ENCODE measurements at regions not wholly inside any gene's neighbourhood (a gene's known extent, or its start where the extent isn't known, plus 50 kb on each side); places are given as distances from the start of the nearest gene placed in this dataset.
"Not testable (repeated sequence)": the region's sequence is repeated elsewhere in the genome, so short reads cannot be mapped to it uniquely, and the experiment has no call there.

DNA sequence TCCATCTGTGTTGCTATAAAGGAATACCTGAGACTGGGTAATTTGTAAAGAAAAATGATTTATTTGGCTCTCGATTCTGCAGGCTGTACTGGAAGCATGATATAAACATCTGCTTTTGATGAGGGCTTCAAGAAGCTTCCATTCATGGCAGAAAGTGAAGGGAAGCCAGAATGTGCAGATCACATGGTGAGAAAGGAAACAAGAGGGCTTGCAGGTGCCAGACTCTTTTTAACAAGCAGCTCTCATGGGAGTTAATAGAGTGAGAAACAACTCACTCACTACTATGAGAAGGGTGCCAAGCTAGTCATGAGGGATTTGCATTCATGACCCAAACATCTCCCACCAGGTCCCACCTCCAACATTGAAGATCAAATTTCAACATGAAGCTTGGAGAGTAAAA is 247.2 kb downstream of the ZIC4 start:
- H3K27me3 ChIP-seq (replicated peaks; ENCODE audit: insufficient read depth): no peaks in the 10 kb centered on the region
- peaks cover 3% of the 10 kb centered on the region for H3K9me3 ChIP-seq (ENCODE audit: low read depth)
- 0% methylated on average over 1 of the region's 1 CpG for WGBS, 2 experiments (ENCODE audit: low coverage in 1 of 2, low lambda C conversion rate in 2 of 2, missing lambda C conversion rate in 2 of 2)
- TF ChIP-seq EZH2phosphoT487 (IDR thresholded peaks at IDR 0.05; ENCODE audit: insufficient read depth, low read depth) (no peak), EZH2 (IDR thresholded peaks at IDR 0.05; ENCODE audit: insufficient read depth, poor library complexity, severe bottlenecking) (no peak)
- H3K9ac ChIP-seq: no peak overlapping the region
- peaks cover 6% of the 10 kb centered on the region; the same call in 1 of the 2 replicates for H3K4me1 ChIP-seq (ENCODE audit: insufficient read depth)
- H3K27ac ChIP-seq: no peak overlapping the region
- H3K36me3 ChIP-seq (ENCODE audit: low read depth): no peaks in the 10 kb centered on the region
- in situ Hi-C loops (cut with MboI): no loop called here
- no peak overlapping the region for H3K4me2 ChIP-seq (ENCODE audit: unreplicated experiment)
- DNase-seq: no peak
- H3F3A ChIP-seq (ENCODE audit: insufficient read depth): no peaks in the 10 kb centered on the region
- no peaks in the 10 kb centered on the region for H4K20me1 ChIP-seq (ENCODE audit: insufficient read depth)
- H3K4me3 ChIP-seq: no peak overlapping the region
- no peak overlapping the region for H2AFZ ChIP-seq
- H3K79me2 ChIP-seq (ENCODE audit: insufficient read depth): no peaks in the 10 kb centered on the region
- H3K9me2 ChIP-seq (ENCODE audit: insufficient read depth): peaks cover under 1% of the 10 kb centered on the region; the same call in 1 of the 2 replicates

DNA sequence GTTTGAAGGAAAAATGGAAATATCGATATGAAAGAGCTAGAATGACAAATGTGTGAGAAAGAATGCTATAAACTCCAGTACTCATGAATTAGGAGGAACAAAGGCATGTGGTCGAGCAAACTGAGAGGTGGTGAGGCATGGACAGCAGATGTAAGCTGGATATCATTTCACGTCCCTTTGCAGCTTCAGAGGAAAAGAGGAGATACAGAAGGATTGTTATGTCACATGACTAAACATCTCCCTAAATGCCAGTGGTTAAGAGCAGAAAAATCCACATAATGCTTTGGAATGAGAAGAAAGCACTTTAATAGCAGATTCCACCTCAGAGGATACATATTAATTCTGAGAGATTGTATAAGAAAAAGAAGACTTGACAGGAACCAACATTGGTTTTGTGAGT is 248.7 kb downstream of the ZIC4 start:
- Histone ChIP-seq H3K9me3 (ENCODE audit: low read depth) (peaks cover 3% of the 10 kb centered on the region), H3F3A (ENCODE audit: insufficient read depth) (no peaks in the 10 kb centered on the region), H4K20me1 (ENCODE audit: insufficient read depth) (no peaks in the 10 kb centered on the region), H3K4me3 (no peak overlapping the region), H3K4me1 (ENCODE audit: insufficient read depth) (peaks cover 6% of the 10 kb centered on the region; the same call in 1 of the 2 replicates), H3K27me3 (replicated peaks; ENCODE audit: insufficient read depth) (no peaks in the 10 kb centered on the region), H3K79me2 (ENCODE audit: insufficient read depth) (no peaks in the 10 kb centered on the region), H3K36me3 (ENCODE audit: low read depth) (no peaks in the 10 kb centered on the region), H2AFZ (peak overlapping the region; percentile 59; the same call in 1 of the 2 replicates), H3K9me2 (ENCODE audit: insufficient read depth) (no peaks in the 10 kb centered on the region), H3K4me2 (ENCODE audit: unreplicated experiment) (peak overlapping the region; percentile 9), H3K9ac (no peak overlapping the region), H3K27ac (no peak overlapping the region)
- in situ Hi-C loops (cut with MboI): no loop called here
- 10 to 11% methylated on average over 3 of the region's 3 CpGs for WGBS, 2 experiments (ENCODE audit: low coverage in 1 of 2, low lambda C conversion rate in 2 of 2, missing lambda C conversion rate in 2 of 2)
- TF ChIP-seq EZH2 (IDR thresholded peaks at IDR 0.05; ENCODE audit: insufficient read depth, poor library complexity, severe bottlenecking) (no peak), EZH2phosphoT487 (IDR thresholded peaks at IDR 0.05; ENCODE audit: insufficient read depth, low read depth) (no peak)
- DNase-seq: peak; percentile 4

DNA sequence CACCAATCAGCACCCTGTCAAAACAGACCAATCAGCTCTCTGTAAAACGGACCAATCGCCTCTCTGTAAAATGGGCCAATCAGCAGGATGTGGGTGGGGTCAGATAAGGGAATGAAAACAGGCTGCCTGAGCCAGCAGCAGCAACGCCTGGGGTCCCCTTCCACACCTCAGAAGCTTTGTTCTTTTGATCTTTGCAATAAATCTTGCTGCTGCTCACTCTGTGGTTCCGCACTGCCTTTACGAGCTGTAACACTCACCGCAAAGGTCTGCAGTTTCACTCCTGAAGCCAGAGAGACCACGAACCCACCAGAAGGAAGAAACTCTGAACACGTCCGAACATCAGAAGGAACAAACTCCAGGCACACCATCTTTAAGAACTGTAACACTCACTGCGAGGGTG is 251.4 kb downstream of the ZIC4 start:
- H3K27me3 ChIP-seq (replicated peaks; ENCODE audit: insufficient read depth); H3K9me3 ChIP-seq (ENCODE audit: low read depth); H3K4me3 ChIP-seq; DNase-seq; H3K79me2 ChIP-seq (ENCODE audit: insufficient read depth); H3K9me2 ChIP-seq (ENCODE audit: insufficient read depth); H3F3A ChIP-seq (ENCODE audit: insufficient read depth); H3K4me2 ChIP-seq (ENCODE audit: unreplicated experiment); H3K36me3 ChIP-seq (ENCODE audit: low read depth); H3K27ac ChIP-seq; H3K4me1 ChIP-seq (ENCODE audit: insufficient read depth); H2AFZ ChIP-seq; H4K20me1 ChIP-seq (ENCODE audit: insufficient read depth); in situ Hi-C loops (cut with MboI); H3K9ac ChIP-seq: not testable (repeated sequence)
- 66 to 77% methylated on average over 10 of the region's 10 CpGs for WGBS, 2 experiments (ENCODE audit: low coverage in 1 of 2, low lambda C conversion rate in 2 of 2, missing lambda C conversion rate in 2 of 2)

DNA sequence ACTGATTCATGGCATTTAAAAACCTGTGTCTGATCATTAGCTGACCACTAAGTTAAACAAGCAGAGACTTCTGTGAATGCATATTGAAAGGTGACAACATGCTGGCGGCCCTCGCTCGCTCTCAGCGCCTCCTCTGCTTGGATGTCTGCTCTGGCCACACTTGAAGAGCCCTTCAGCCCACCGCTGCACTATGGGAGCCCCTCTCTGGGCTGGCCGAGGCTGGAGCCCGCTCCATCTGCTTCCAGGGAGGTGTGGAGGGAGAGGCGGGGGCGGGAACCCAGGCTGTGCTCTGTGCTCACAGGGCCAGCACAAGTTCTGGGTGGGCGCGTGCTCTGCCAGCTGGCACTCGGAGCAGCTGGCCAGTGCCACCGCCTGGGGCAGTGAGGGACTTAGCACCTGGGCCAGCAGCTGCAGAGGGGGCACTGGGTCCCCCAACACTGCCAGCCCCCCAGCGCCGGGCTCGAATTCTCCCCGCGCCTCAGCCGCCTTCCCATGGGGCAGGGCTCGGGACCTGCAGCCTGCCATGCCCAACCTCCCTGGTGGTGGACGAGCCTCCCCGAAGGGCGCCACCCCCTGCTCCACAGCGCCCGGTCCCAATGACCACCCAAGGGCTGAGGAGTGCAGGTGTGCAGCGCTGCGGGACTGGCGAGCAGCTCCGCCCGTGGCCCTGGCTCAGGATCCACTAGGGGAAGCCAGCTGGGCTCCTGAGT is 252.4 kb downstream of the ZIC4 start:
- TF ChIP-seq EZH2phosphoT487 (IDR thresholded peaks at IDR 0.05; ENCODE audit: insufficient read depth, low read depth) (no peak), EZH2 (IDR thresholded peaks at IDR 0.05; ENCODE audit: insufficient read depth, poor library complexity, severe bottlenecking) (no peak)
- DNase-seq: no peak
- Histone ChIP-seq H3K4me3 (no peak overlapping the region), H3K4me1 (ENCODE audit: insufficient read depth) (peaks cover 6% of the 10 kb centered on the region; the same call in 1 of the 2 replicates), H3K4me2 (ENCODE audit: unreplicated experiment) (no peak overlapping the region), H3K27me3 (replicated peaks; ENCODE audit: insufficient read depth) (no peaks in the 10 kb centered on the region), H2AFZ (no peak overlapping the region), H3K9me2 (ENCODE audit: insufficient read depth) (no peaks in the 10 kb centered on the region), H3K27ac (no peak overlapping the region), H3K36me3 (ENCODE audit: low read depth) (no peaks in the 10 kb centered on the region), H3K79me2 (ENCODE audit: insufficient read depth) (no peaks in the 10 kb centered on the region), H3K9ac (no peak overlapping the region), H3K9me3 (ENCODE audit: low read depth) (peaks cover 3% of the 10 kb centered on the region), H3F3A (ENCODE audit: insufficient read depth) (no peaks in the 10 kb centered on the region), H4K20me1 (ENCODE audit: insufficient read depth) (no peaks in the 10 kb centered on the region)
- in situ Hi-C loops (cut with MboI): no loop called here
- 79 to 82% methylated on average over 28 to 30 of the region's 30 CpGs for WGBS, 2 experiments (ENCODE audit: low coverage in 1 of 2, low lambda C conversion rate in 2 of 2, missing lambda C conversion rate in 2 of 2)
